Astrocyte (in vitro differentiated cells and primary cell): ENCODE measurements at regions not wholly inside any gene's neighbourhood (a gene's known extent, or its start where the extent isn't known, plus 50 kb on each side); places are given as distances from the start of the nearest gene placed in this dataset.
"Not testable (repeated sequence)": the region's sequence is repeated elsewhere in the genome, so short reads cannot be mapped to it uniquely, and the experiment has no call there.

Experiments
- DNase-seq: peaks from one replicate; pipeline ENCODE4 v3.0.0-alpha.2; 2010; ENCODE audit warnings: low read depth
- FAIRE-seq: peaks from 2 replicates; lab custom pipeline; 2011; peaks lifted over from hg19 to GRCh38; lab: Jason Lieb, UNC
- H2AFZ ChIP-seq: 2 replicates; pipeline ENCODE4 v1.6.0; 2012; ENCODE audit warnings: low read depth, low read length, inconsistent platforms
- H3K27ac ChIP-seq: 2 replicates; pipeline ENCODE4 v1.5.1; 2011; ENCODE audit warnings: low read depth, low read length, inconsistent platforms
- H3K27me3 ChIP-seq: 2 replicates; pipeline ENCODE4 v1.6.0; 2011; ENCODE audit warnings: low read length, inconsistent platforms; ENCODE audit not compliant: insufficient read depth
- H3K36me3 ChIP-seq: 2 replicates; pipeline ENCODE4 v1.5.1; 2011; ENCODE audit warnings: low read length, inconsistent platforms; ENCODE audit not compliant: insufficient read depth
- H3K4me1 ChIP-seq: 2 replicates; pipeline ENCODE4 v1.5.1; 2011; ENCODE audit warnings: low read length, inconsistent platforms; ENCODE audit not compliant: insufficient read depth
- H3K4me2 ChIP-seq: 2 replicates; pipeline ENCODE4 v1.6.0; 2012; ENCODE audit warnings: low read length, inconsistent platforms
- H3K4me3 ChIP-seq: 2 replicates; pipeline ENCODE4 v1.5.1; 2011; ENCODE audit warnings: low read depth, mild to moderate bottlenecking, low read length, inconsistent platforms; ENCODE audit not compliant: insufficient read depth
- H3K79me2 ChIP-seq: 2 replicates; pipeline ENCODE4 v1.6.0; 2012; ENCODE audit warnings: mild to moderate bottlenecking, low read length, inconsistent platforms; ENCODE audit not compliant: insufficient read depth
- H3K9ac ChIP-seq: 2 replicates; pipeline ENCODE4 v1.6.0; 2012; ENCODE audit warnings: mild to moderate bottlenecking, low read length, inconsistent platforms
- H3K9me3 ChIP-seq: 2 replicates; pipeline ENCODE4 v1.5.1; 2012; ENCODE audit warnings: low read depth, mild to moderate bottlenecking, low read length, inconsistent platforms; ENCODE audit not compliant: insufficient read depth
- H4K20me1 ChIP-seq: 2 replicates; pipeline ENCODE4 v1.6.0; 2012; ENCODE audit warnings: low read length, inconsistent platforms; ENCODE audit not compliant: insufficient read depth
- H3K27ac Mint-ChIP-seq: one replicate; pipeline ENCODE4 v1.8.0; 2021; ENCODE audit warnings: mild to moderate bottlenecking, mixed read lengths; ENCODE audit not compliant: unreplicated experiment
- H3K27me3 Mint-ChIP-seq: one replicate; pipeline ENCODE4 v1.8.0; 2021; ENCODE audit warnings: low read depth, mixed read lengths; ENCODE audit not compliant: unreplicated experiment
- H3K36me3 Mint-ChIP-seq: one replicate; pipeline ENCODE4 v1.8.0; 2021; ENCODE audit warnings: low read depth, mixed read lengths; ENCODE audit not compliant: unreplicated experiment
- H3K4me1 Mint-ChIP-seq: one replicate; pipeline ENCODE4 v1.8.0; 2021; ENCODE audit warnings: low read depth, mixed read lengths; ENCODE audit not compliant: unreplicated experiment
- H3K4me3 Mint-ChIP-seq: one replicate; pipeline ENCODE4 v1.8.0; 2021; ENCODE audit warnings: mild to moderate bottlenecking, moderate library complexity, mixed read lengths; ENCODE audit not compliant: unreplicated experiment
- H3K9me3 Mint-ChIP-seq: one replicate; pipeline ENCODE4 v1.8.0; 2021; ENCODE audit warnings: mild to moderate bottlenecking, mixed read lengths; ENCODE audit not compliant: unreplicated experiment

DNA sequence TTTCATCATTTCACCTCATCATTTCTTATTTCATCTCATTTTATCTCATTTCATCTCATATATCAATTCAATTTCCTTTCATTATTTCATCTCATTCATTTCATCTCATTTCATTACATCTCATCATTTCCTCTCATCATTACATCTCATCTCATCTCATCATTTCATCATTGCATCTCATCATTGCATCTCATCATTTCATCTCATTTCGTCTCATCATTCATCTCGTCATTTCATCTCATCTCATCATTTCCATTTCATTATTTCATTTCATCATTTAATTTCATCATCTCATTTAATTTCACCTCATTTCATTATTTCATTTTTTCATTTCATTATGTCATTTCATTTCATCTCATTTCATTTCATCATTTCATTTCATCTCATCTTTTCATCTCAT, 168.5 kb upstream of the FAM72C start:
- H4K20me1 ChIP-seq, H3K9ac ChIP-seq, H3K4me3 ChIP-seq, DNase-seq, H3K27me3 Mint-ChIP-seq, H3K4me3 Mint-ChIP-seq, H3K79me2 ChIP-seq, H3K4me1 Mint-ChIP-seq, H3K27me3 ChIP-seq, H3K27ac ChIP-seq, H3K4me1 ChIP-seq, H3K36me3 Mint-ChIP-seq, H3K36me3 ChIP-seq, H3K27ac Mint-ChIP-seq, FAIRE-seq, H3K4me2 ChIP-seq, H3K9me3 ChIP-seq, H2AFZ ChIP-seq, H3K9me3 Mint-ChIP-seq: not testable (repeated sequence)

- H3K4me2 ChIP-seq, H3K79me2 ChIP-seq, FAIRE-seq, H3K27me3 Mint-ChIP-seq, H2AFZ ChIP-seq, H3K9me3 Mint-ChIP-seq, H4K20me1 ChIP-seq, H3K27ac Mint-ChIP-seq, H3K27me3 ChIP-seq, H3K4me1 ChIP-seq, H3K9ac ChIP-seq, H3K4me3 ChIP-seq, H3K36me3 Mint-ChIP-seq, H3K4me3 Mint-ChIP-seq, H3K4me1 Mint-ChIP-seq, H3K27ac ChIP-seq, H3K36me3 ChIP-seq, DNase-seq: not testable (repeated sequence)
- H3K9me3 ChIP-seq, result peaks cover 14% of the 10 kb centered on the region
Observed at GRCh38 chr1:144105006-144105405, 133.2 kb upstream of the FAM72C start.

- not testable (repeated sequence) for H3K9ac ChIP-seq, H3K36me3 ChIP-seq, H3K27me3 Mint-ChIP-seq, H4K20me1 ChIP-seq, H3K4me3 ChIP-seq, H3K4me1 ChIP-seq, H3K9me3 Mint-ChIP-seq, H3K4me1 Mint-ChIP-seq, H3K27ac ChIP-seq, H3K36me3 Mint-ChIP-seq, FAIRE-seq, H3K79me2 ChIP-seq, H3K27me3 ChIP-seq, DNase-seq, H3K4me3 Mint-ChIP-seq, H2AFZ ChIP-seq, H3K27ac Mint-ChIP-seq, H3K4me2 ChIP-seq
- peaks cover 14% of the 10 kb centered on the region for H3K9me3 ChIP-seq
Observed at GRCh38 chr1:144104000-144104677, 132.4 kb upstream of the FAM72C start.

GRCh38 chr1:144103156-144103880, 131.5 kb upstream of the FAM72C start:
- not testable (repeated sequence) for H3K9me3 Mint-ChIP-seq, H3K4me1 ChIP-seq, H3K4me3 Mint-ChIP-seq, H3K4me3 ChIP-seq, H4K20me1 ChIP-seq, H3K27ac ChIP-seq, H3K27me3 Mint-ChIP-seq, H3K36me3 ChIP-seq, H3K4me2 ChIP-seq, FAIRE-seq, H3K79me2 ChIP-seq, H3K4me1 Mint-ChIP-seq, H3K27me3 ChIP-seq, H3K27ac Mint-ChIP-seq, H3K9ac ChIP-seq, H3K36me3 Mint-ChIP-seq, H2AFZ ChIP-seq, DNase-seq
- H3K9me3 ChIP-seq, result peaks cover 14% of the 10 kb centered on the region

GRCh38 chr1:144102046-144102745, 130.4 kb upstream of the FAM72C start:
- not testable (repeated sequence) for H3K27me3 ChIP-seq, H4K20me1 ChIP-seq, H3K27me3 Mint-ChIP-seq, H2AFZ ChIP-seq, H3K79me2 ChIP-seq, DNase-seq, H3K36me3 Mint-ChIP-seq, H3K4me2 ChIP-seq, H3K4me3 Mint-ChIP-seq, H3K9ac ChIP-seq, H3K27ac ChIP-seq, H3K9me3 Mint-ChIP-seq, H3K4me1 Mint-ChIP-seq, FAIRE-seq, H3K36me3 ChIP-seq, H3K4me3 ChIP-seq, H3K27ac Mint-ChIP-seq, H3K4me1 ChIP-seq
- peaks cover 14% of the 10 kb centered on the region for H3K9me3 ChIP-seq
